ENCODE measurements at regions not wholly inside any gene's neighbourhood (a gene's known extent, or its start where the extent isn't known, plus 50 kb on each side); places are given as distances from the start of the nearest gene placed in this dataset.

DNA sequence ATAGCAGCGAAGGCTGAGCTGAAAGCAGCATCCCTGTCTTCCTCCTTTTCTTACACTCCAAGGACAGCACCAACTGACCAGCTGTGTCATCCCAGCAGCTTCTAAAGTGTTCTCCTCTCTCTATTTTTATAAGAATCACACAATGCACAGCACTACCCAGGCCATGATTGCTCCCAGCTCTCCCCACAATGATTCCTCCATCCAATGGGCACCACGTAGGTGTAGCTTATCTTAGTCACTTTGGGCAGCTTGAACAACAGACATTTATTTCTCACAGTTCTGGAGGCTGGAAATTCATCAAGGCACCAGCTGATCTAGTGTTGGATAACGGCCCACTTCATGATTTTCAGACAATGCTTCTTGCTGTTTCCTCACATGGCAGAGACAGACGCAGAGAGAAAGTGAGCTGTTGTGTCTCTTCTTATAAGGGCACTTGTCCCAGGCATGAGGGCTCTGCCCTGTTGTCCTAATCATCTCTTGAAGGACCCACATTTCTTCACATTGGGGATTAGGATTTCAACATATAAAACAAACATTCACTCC, 92.0 kb upstream of the CDC14C start:
- Histone ChIP-seq H3K4me3 (no peak overlapping the region), H3K4me1 (ENCODE audit: insufficient read depth) (no peaks in the 10 kb centered on the region), H3K27me3 (no peaks in the 10 kb centered on the region), H3K36me3 (no peaks in the 10 kb centered on the region), H3K9me3 (no peaks in the 10 kb centered on the region), H3K27ac (no peak overlapping the region)
- no peak for DNase-seq
- intact Hi-C loops (cut with DNase I), result no loop called here
- TF ChIP-seq EP300 (IDR thresholded peaks at IDR 0.05) (no peak), POLR2A (IDR thresholded peaks at IDR 0.05) (no peak)
- TF ChIP-seq, protein P1, sequence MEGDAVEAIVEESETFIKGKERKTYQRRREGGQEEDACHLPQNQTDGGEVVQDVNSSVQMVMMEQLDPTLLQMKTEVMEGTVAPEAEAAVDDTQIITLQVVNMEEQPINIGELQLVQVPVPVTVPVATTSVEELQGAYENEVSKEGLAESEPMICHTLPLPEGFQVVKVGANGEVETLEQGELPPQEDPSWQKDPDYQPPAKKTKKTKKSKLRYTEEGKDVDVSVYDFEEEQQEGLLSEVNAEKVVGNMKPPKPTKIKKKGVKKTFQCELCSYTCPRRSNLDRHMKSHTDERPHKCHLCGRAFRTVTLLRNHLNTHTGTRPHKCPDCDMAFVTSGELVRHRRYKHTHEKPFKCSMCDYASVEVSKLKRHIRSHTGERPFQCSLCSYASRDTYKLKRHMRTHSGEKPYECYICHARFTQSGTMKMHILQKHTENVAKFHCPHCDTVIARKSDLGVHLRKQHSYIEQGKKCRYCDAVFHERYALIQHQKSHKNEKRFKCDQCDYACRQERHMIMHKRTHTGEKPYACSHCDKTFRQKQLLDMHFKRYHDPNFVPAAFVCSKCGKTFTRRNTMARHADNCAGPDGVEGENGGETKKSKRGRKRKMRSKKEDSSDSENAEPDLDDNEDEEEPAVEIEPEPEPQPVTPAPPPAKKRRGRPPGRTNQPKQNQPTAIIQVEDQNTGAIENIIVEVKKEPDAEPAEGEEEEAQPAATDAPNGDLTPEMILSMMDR (IDR thresholded peaks at IDR 0.05), result no peak
- 73 to 80% (median 78%) methylated on average over 4 of the region's 4 CpGs for WGBS, 3 donors

- no peak overlapping the region for H3K27ac ChIP-seq
- no peaks in the 10 kb centered on the region for H3K27me3 ChIP-seq
- no peak for DNase-seq
- H3K36me3 ChIP-seq, result no peaks in the 10 kb centered on the region
- H3K4me3 ChIP-seq, result no peak overlapping the region
- H3K4me1 ChIP-seq (ENCODE audit: insufficient read depth), result no peaks in the 10 kb centered on the region
- WGBS, 3 donors, result 37 to 52% (median 44%) methylated on average over 1 of the region's 1 CpG
- no peaks in the 10 kb centered on the region for H3K9me3 ChIP-seq
- intact Hi-C loops (cut with DNase I), result no loop called here
- no peak for TF ChIP-seq EP300 (IDR thresholded peaks at IDR 0.05)
- TF ChIP-seq, protein P1 (IDR thresholded peaks at IDR 0.05), result no peak
- TF ChIP-seq POLR2A (IDR thresholded peaks at IDR 0.05), result no peak
These were observed 87.1 kb upstream of the CDC14C start for GRCh38 chr7:48837266-48837665.

- WGBS, 3 donors, result 81 to 88% (median 83%) methylated on average over 5 of the region's 5 CpGs
- DNase-seq, result no peak
- TF ChIP-seq POLR2A (IDR thresholded peaks at IDR 0.05), result no peak
- no peak for TF ChIP-seq EP300 (IDR thresholded peaks at IDR 0.05)
- TF ChIP-seq, protein P1 (IDR thresholded peaks at IDR 0.05), result no peak
- H3K4me1 ChIP-seq (ENCODE audit: insufficient read depth), result no peaks in the 10 kb centered on the region
- H3K27me3 ChIP-seq, result no peaks in the 10 kb centered on the region
- H3K36me3 ChIP-seq, result no peaks in the 10 kb centered on the region
- no peaks in the 10 kb centered on the region for H3K9me3 ChIP-seq
- no peak overlapping the region for H3K27ac ChIP-seq
- no peak overlapping the region for H3K4me3 ChIP-seq
- intact Hi-C loops (cut with DNase I), result no loop called here
These were observed 85.2 kb upstream of the CDC14C start for GRCh38 chr7:48839108-48839507.

- Histone ChIP-seq H3K4me3 (no peak overlapping the region), H3K4me1 (ENCODE audit: insufficient read depth) (no peaks in the 10 kb centered on the region), H3K27me3 (no peaks in the 10 kb centered on the region), H3K36me3 (no peaks in the 10 kb centered on the region), H3K27ac (no peak overlapping the region), H3K9me3 (no peaks in the 10 kb centered on the region)
- intact Hi-C loops (cut with DNase I), result no loop called here
- DNase-seq, result no peak
- no peak for TF ChIP-seq POLR2A (IDR thresholded peaks at IDR 0.05)
- no peak for TF ChIP-seq EP300 (IDR thresholded peaks at IDR 0.05)
- TF ChIP-seq, protein P1 (IDR thresholded peaks at IDR 0.05), result no peak
- WGBS, 3 donors, result 91 to 93% (median 92%) methylated on average over 4 of the region's 4 CpGs
These were observed 82.6 kb upstream of the CDC14C start for GRCh38 chr7:48841739-48842138.
